HFFc6 (cell line): ENCODE measurements at regions not wholly inside any gene's neighbourhood (a gene's known extent, or its start where the extent isn't known, plus 50 kb on each side); places are given as distances from the start of the nearest gene placed in this dataset.

ENCODE experiments used
- DNase-seq: peaks from one replicate; pipeline ENCODE4 v3.0.0-alpha.2; 2018
- H3K27ac Mint-ChIP-seq: 2 replicates; pipeline ENCODE4 v1.8.0; 2020; ENCODE audit warnings: mild to moderate bottlenecking, mixed read lengths
- H3K27me3 Mint-ChIP-seq: 2 replicates; pipeline ENCODE4 v1.8.0; 2021; ENCODE audit warnings: mild to moderate bottlenecking, moderate library complexity, mixed read lengths; ENCODE audit not compliant: insufficient read depth
- H3K36me3 Mint-ChIP-seq: 2 replicates; pipeline ENCODE4 v1.8.0; 2021; ENCODE audit warnings: low read depth, mixed read lengths
- H3K4me1 Mint-ChIP-seq: 2 replicates; pipeline ENCODE4 v1.8.0; 2020; ENCODE audit warnings: low read depth, mixed read lengths
- H3K4me3 Mint-ChIP-seq: 2 replicates; pipeline ENCODE4 v1.8.0; 2020; ENCODE audit warnings: mild to moderate bottlenecking, moderate library complexity, mixed read lengths
- H3K9me3 Mint-ChIP-seq: 2 replicates; pipeline ENCODE4 v1.8.0; 2020; ENCODE audit warnings: mild to moderate bottlenecking, mixed read lengths
- CTCF ChIP-seq: fragments of 200-600 bp; sonication (generic); IDR thresholded peaks from 2 replicates; pipeline ENCODE4 v1.5.0; 2021; ENCODE audit warnings: antibody characterized with exemption, mild to moderate bottlenecking

- no peaks in the 10 kb centered on the region for H3K9me3 Mint-ChIP-seq
- no peak for TF ChIP-seq CTCF
- no peak for DNase-seq
- peaks cover 10% of the 10 kb centered on the region for H3K4me1 Mint-ChIP-seq
- H3K36me3 Mint-ChIP-seq: no peaks in the 10 kb centered on the region
- no peak overlapping the region for H3K4me3 Mint-ChIP-seq
- no peak overlapping the region for H3K27ac Mint-ChIP-seq
- H3K27me3 Mint-ChIP-seq: no peaks in the 10 kb centered on the region; the same call in 1 of the 2 replicates
Observed at GRCh38 chr2:180482696-180483095, 475.6 kb upstream of the CWC22 start.

GRCh38 chr2:180481998-180482397, 474.9 kb upstream of the CWC22 start:
- no peaks in the 10 kb centered on the region for H3K9me3 Mint-ChIP-seq
- no peaks in the 10 kb centered on the region; the same call in 1 of the 2 replicates for H3K27me3 Mint-ChIP-seq
- no peaks in the 10 kb centered on the region for H3K36me3 Mint-ChIP-seq
- peaks cover 10% of the 10 kb centered on the region for H3K4me1 Mint-ChIP-seq
- no peak overlapping the region for H3K4me3 Mint-ChIP-seq
- no peak for DNase-seq
- TF ChIP-seq CTCF: no peak
- no peak overlapping the region for H3K27ac Mint-ChIP-seq

GRCh38 chr2:180478883-180479282, 471.8 kb upstream of the CWC22 start:
- peak; percentile 1 for DNase-seq
- no peaks in the 10 kb centered on the region; the same call in 1 of the 2 replicates for H3K27me3 Mint-ChIP-seq
- no peak overlapping the region for H3K4me3 Mint-ChIP-seq
- peaks cover 10% of the 10 kb centered on the region for H3K4me1 Mint-ChIP-seq
- no peak for TF ChIP-seq CTCF
- H3K9me3 Mint-ChIP-seq: no peaks in the 10 kb centered on the region
- H3K27ac Mint-ChIP-seq: no peak overlapping the region
- no peaks in the 10 kb centered on the region for H3K36me3 Mint-ChIP-seq

GRCh38 chr2:180474716-180475115, 467.6 kb upstream of the CWC22 start:
- Mint-ChIP-seq H3K9me3 (no peaks in the 10 kb centered on the region), H3K4me3 (no peak overlapping the region), H3K27ac (no peak overlapping the region), H3K27me3 (no peaks in the 10 kb centered on the region; the same call in 1 of the 2 replicates), H3K36me3 (no peaks in the 10 kb centered on the region), H3K4me1 (peaks cover 25% of the 10 kb centered on the region)
- no peak for DNase-seq
- TF ChIP-seq CTCF: no peak

- H3K4me3 Mint-ChIP-seq: no peak overlapping the region
- H3K9me3 Mint-ChIP-seq: no peaks in the 10 kb centered on the region
- H3K4me1 Mint-ChIP-seq: peaks cover 17% of the 10 kb centered on the region
- DNase-seq: no peak
- no peaks in the 10 kb centered on the region for H3K27me3 Mint-ChIP-seq
- no peak for TF ChIP-seq CTCF
- H3K27ac Mint-ChIP-seq: no peak overlapping the region
- no peaks in the 10 kb centered on the region for H3K36me3 Mint-ChIP-seq
Observed at GRCh38 chr2:180473456-180473855, 466.4 kb upstream of the CWC22 start.

- DNase-seq: no peak
- no peak for TF ChIP-seq CTCF
- no peak overlapping the region for H3K4me3 Mint-ChIP-seq
Observed at GRCh38 chr2:180472133-180472532, 465.0 kb upstream of the CWC22 start.

More at GRCh38 chr2:180472133-180472532, 465.0 kb upstream of the CWC22 start:
- H3K4me1 Mint-ChIP-seq: peaks cover 14% of the 10 kb centered on the region; the same call in 1 of the 2 replicates
- no peak overlapping the region for H3K27ac Mint-ChIP-seq
- peaks cover 7% of the 10 kb centered on the region; the same call in 1 of the 2 replicates for H3K36me3 Mint-ChIP-seq
- peaks cover 8% of the 10 kb centered on the region; the same call in 1 of the 2 replicates for H3K9me3 Mint-ChIP-seq
- no peaks in the 10 kb centered on the region for H3K27me3 Mint-ChIP-seq
